GM12891 (cell line): ENCODE measurements at regions not wholly inside any gene's neighbourhood (a gene's known extent, or its start where the extent isn't known, plus 50 kb on each side); places are given as distances from the start of the nearest gene placed in this dataset.

ENCODE experiments used
- DNase-seq: peaks from one replicate; pipeline ENCODE4 v3.0.0; 2011; ENCODE audit warnings: low spot score; ENCODE audit not compliant: insufficient read length
- FAIRE-seq: peaks from 2 replicates; lab custom pipeline; 2011; peaks lifted over from hg19 to GRCh38; lab: Jason Lieb, UNC
- PAX5 ChIP-seq: IDR thresholded peaks from 2 replicates; pipeline ENCODE4 v1.6.1; 2011; ENCODE audit warnings: low read length, moderate library complexity, mild to moderate bottlenecking; ENCODE audit not compliant: insufficient read depth, severe bottlenecking
- POLR2A ChIP-seq: IDR thresholded peaks from 2 replicates; pipeline ENCODE4 v1.6.1; 2011; ENCODE audit warnings: low read depth, low read length, control low read depth
- POLR2AphosphoS5 ChIP-seq: IDR thresholded peaks from 2 replicates; pipeline ENCODE4 v1.6.1; 2011; ENCODE audit warnings: low read depth, low read length, control low read depth
- POU2F2 ChIP-seq: IDR thresholded peaks from 2 replicates; pipeline ENCODE4 v1.6.1; 2011; ENCODE audit warnings: low read depth, mild to moderate bottlenecking, control low read depth, low read length, moderate library complexity
- SPI1 ChIP-seq: IDR thresholded peaks from 2 replicates; pipeline ENCODE4 v1.6.1; 2011; ENCODE audit warnings: low read depth, low read length, control low read depth
- TAF1 ChIP-seq: IDR thresholded peaks from 2 replicates; pipeline ENCODE4 v1.6.1; 2011; ENCODE audit warnings: low read depth, low read length, control low read depth

GRCh38 chr3:117745516-117745915 is 1035.9 kb downstream of the TUSC7 start:
- FAIRE-seq (no peak), DNase-seq (no peak)
- TF ChIP-seq POU2F2, result no peak

GRCh38 chr3:117746066-117746465 is 1036.5 kb downstream of the TUSC7 start:
- FAIRE-seq (no peak), DNase-seq (no peak)
- TF ChIP-seq SPI1 (no peak), TAF1 (no peak), POU2F2 (no peak), PAX5 (no peak), POLR2A (no peak), POLR2AphosphoS5 (no peak)

GRCh38 chr3:117748131-117748530 is 1038.6 kb downstream of the TUSC7 start:
- no peak for TF ChIP-seq POLR2AphosphoS5
- TF ChIP-seq PAX5, result no peak
- TF ChIP-seq POLR2A, result no peak
- no peak for TF ChIP-seq POU2F2
- no peak for TF ChIP-seq TAF1
- TF ChIP-seq SPI1, result no peak
- FAIRE-seq, result no peak

GRCh38 chr3:117750674-117751269 is 1041.2 kb downstream of the TUSC7 start:
- FAIRE-seq, result no peak
- no peak for DNase-seq
- TF ChIP-seq TAF1 (no peak), SPI1 (no peak), PAX5 (no peak), POLR2A (no peak), POLR2AphosphoS5 (no peak), POU2F2 (no peak)

More at GRCh38 chr3:117748131-117748530, 1038.6 kb downstream of the TUSC7 start:
- DNase-seq, result no peak

GRCh38 chr3:117751651-117752050 is 1042.1 kb downstream of the TUSC7 start:
- FAIRE-seq, result no peak
- no peak for TF ChIP-seq SPI1
- TF ChIP-seq TAF1, result no peak
- TF ChIP-seq PAX5, result no peak
- TF ChIP-seq POLR2A, result no peak
- TF ChIP-seq POU2F2, result no peak
- no peak for TF ChIP-seq POLR2AphosphoS5

GRCh38 chr3:117752984-117753717 is 1043.6 kb downstream of the TUSC7 start:
- TF ChIP-seq POLR2AphosphoS5 (no peak), POLR2A (no peak), PAX5 (no peak), SPI1 (no peak)
- FAIRE-seq, result no peak
- DNase-seq, result no peak

More at GRCh38 chr3:117751651-117752050, 1042.1 kb downstream of the TUSC7 start:
- no peak for DNase-seq

- no peak for FAIRE-seq
- TF ChIP-seq POLR2A (no peak), PAX5 (no peak), POLR2AphosphoS5 (no peak), POU2F2 (no peak), TAF1 (no peak), SPI1 (no peak)
These were observed 1044.5 kb downstream of the TUSC7 start for GRCh38 chr3:117754058-117754457.

GRCh38 chr3:117754841-117755240 is 1045.3 kb downstream of the TUSC7 start:
- no peak for DNase-seq
- no peak for TF ChIP-seq POLR2A
- no peak for TF ChIP-seq SPI1
- TF ChIP-seq POLR2AphosphoS5, result no peak
- TF ChIP-seq POU2F2, result no peak
- no peak for FAIRE-seq

More at GRCh38 chr3:117754058-117754457, 1044.5 kb downstream of the TUSC7 start:
- DNase-seq, result no peak

GRCh38 chr3:117756563-117756962 is 1047.0 kb downstream of the TUSC7 start:
- TF ChIP-seq SPI1 (no peak), POU2F2 (no peak), POLR2A (no peak), TAF1 (no peak), POLR2AphosphoS5 (no peak), PAX5 (no peak)
- FAIRE-seq, result no peak

More at GRCh38 chr3:117756563-117756962, 1047.0 kb downstream of the TUSC7 start:
- no peak for DNase-seq
